ENCODE measurements at regions not wholly inside any gene's neighbourhood (a gene's known extent, or its start where the extent isn't known, plus 50 kb on each side); places are given as distances from the start of the nearest gene placed in this dataset.

- FAIRE-seq, result no peak
- no peak for DNase-seq (ENCODE audit: insufficient read length, low spot score)
Observed at GRCh38 chr9:81141961-81142360, 547.4 kb downstream of the TLE1 start.

- no peak for FAIRE-seq
Observed at GRCh38 chr9:81137976-81138568, 551.3 kb downstream of the TLE1 start.

GRCh38 chr9:81132796-81133195 lies 556.6 kb downstream of the TLE1 start:
- FAIRE-seq, result no peak

More at GRCh38 chr9:81137976-81138568, 551.3 kb downstream of the TLE1 start:
- DNase-seq (ENCODE audit: insufficient read length, low spot score), result no peak

GRCh38 chr9:81132318-81132717 lies 557.0 kb downstream of the TLE1 start:
- DNase-seq (ENCODE audit: insufficient read length, low spot score) (no peak), FAIRE-seq (no peak)

More at GRCh38 chr9:81132796-81133195, 556.6 kb downstream of the TLE1 start:
- DNase-seq (ENCODE audit: insufficient read length, low spot score), result no peak

- FAIRE-seq, result no peak
Observed at GRCh38 chr9:81128701-81129100, 560.6 kb downstream of the TLE1 start.

GRCh38 chr9:81125446-81126092 lies 563.8 kb downstream of the TLE1 start:
- FAIRE-seq, result no peak
- no peak for DNase-seq (ENCODE audit: insufficient read length, low spot score)

More at GRCh38 chr9:81128701-81129100, 560.6 kb downstream of the TLE1 start:
- no peak for DNase-seq (ENCODE audit: insufficient read length, low spot score)

GRCh38 chr9:81123526-81123925 lies 565.8 kb downstream of the TLE1 start:
- FAIRE-seq (no peak), DNase-seq (ENCODE audit: insufficient read length, low spot score) (no peak)

- DNase-seq (ENCODE audit: insufficient read length, low spot score) (no peak), FAIRE-seq (no peak)
Observed at GRCh38 chr9:81122749-81123148, 566.6 kb downstream of the TLE1 start.

GRCh38 chr9:81119591-81119990 lies 569.8 kb downstream of the TLE1 start:
- DNase-seq (ENCODE audit: insufficient read length, low spot score) (no peak), FAIRE-seq (no peak)

- FAIRE-seq (no peak), DNase-seq (ENCODE audit: insufficient read length, low spot score) (no peak)
Observed at GRCh38 chr9:81118416-81118815, 570.9 kb downstream of the TLE1 start.

GRCh38 chr9:81116340-81117137 lies 572.8 kb downstream of the TLE1 start:
- DNase-seq (ENCODE audit: insufficient read length, low spot score), result no peak
- FAIRE-seq, result no peak

- FAIRE-seq, result no peak
- DNase-seq (ENCODE audit: insufficient read length, low spot score), result no peak
Observed at GRCh38 chr9:81113453-81114124, 575.8 kb downstream of the TLE1 start.

- FAIRE-seq, result peak; percentile 47
- DNase-seq (ENCODE audit: insufficient read length, low spot score), result no peak
Observed at GRCh38 chr9:81112627-81113452, 576.5 kb downstream of the TLE1 start.

GRCh38 chr9:81108821-81109220 lies 580.5 kb downstream of the TLE1 start:
- FAIRE-seq (no peak), DNase-seq (ENCODE audit: insufficient read length, low spot score) (no peak)

- FAIRE-seq (no peak), DNase-seq (ENCODE audit: insufficient read length, low spot score) (no peak)
Observed at GRCh38 chr9:81108391-81108790, 581.0 kb downstream of the TLE1 start.

GRCh38 chr9:81103597-81104471 lies 585.5 kb downstream of the TLE1 start:
- DNase-seq (ENCODE audit: insufficient read length, low spot score) (no peak), FAIRE-seq (no peak)

GRCh38 chr9:81097131-81097847 lies 592.1 kb downstream of the TLE1 start:
- no peak for DNase-seq (ENCODE audit: insufficient read length, low spot score)

GRCh38 chr9:81096625-81097024 lies 592.7 kb downstream of the TLE1 start:
- FAIRE-seq (no peak), DNase-seq (ENCODE audit: insufficient read length, low spot score) (no peak)

More at GRCh38 chr9:81097131-81097847, 592.1 kb downstream of the TLE1 start:
- no peak for FAIRE-seq

- FAIRE-seq, result no peak
- DNase-seq (ENCODE audit: insufficient read length, low spot score), result no peak
Observed at GRCh38 chr9:81092057-81092456, 597.3 kb downstream of the TLE1 start.
